GM18870 (cell line): ENCODE measurements at regions not wholly inside any gene's neighbourhood (a gene's known extent, or its start where the extent isn't known, plus 50 kb on each side); places are given as distances from the start of the nearest gene placed in this dataset.

Experiments
- ATAC-seq: cut with Tn5 transposase; IDR thresholded peaks from one replicate; pipeline ENCODE4 v1.9.1; 2021; ENCODE audit warnings: moderate library complexity; ENCODE audit not compliant: unreplicated experiment

- no peak for ATAC-seq
Measured at GRCh38 chr12:102601621-102602020, 121.3 kb upstream of the IGF1 start.

GRCh38 chr12:102596687-102597086, 116.3 kb upstream of the IGF1 start:
- ATAC-seq: no peak

- no peak for ATAC-seq
Measured at GRCh38 chr12:102596031-102596430, 115.7 kb upstream of the IGF1 start.

- ATAC-seq: no peak
Measured at GRCh38 chr12:102595315-102595714, 115.0 kb upstream of the IGF1 start.

GRCh38 chr12:102593134-102593533, 112.8 kb upstream of the IGF1 start:
- ATAC-seq: no peak

- no peak for ATAC-seq
Measured at GRCh38 chr12:102592134-102592533, 111.8 kb upstream of the IGF1 start.

GRCh38 chr12:102573237-102573636, 92.9 kb upstream of the IGF1 start:
- no peak for ATAC-seq

GRCh38 chr12:102571889-102572288, 91.5 kb upstream of the IGF1 start:
- ATAC-seq: no peak

- no peak for ATAC-seq
Measured at GRCh38 chr12:102570256-102570655, 89.9 kb upstream of the IGF1 start.

GRCh38 chr12:102569803-102570202, 89.4 kb upstream of the IGF1 start:
- no peak for ATAC-seq

GRCh38 chr12:102568276-102568675, 87.9 kb upstream of the IGF1 start:
- no peak for ATAC-seq

GRCh38 chr12:102567031-102567985, 86.9 kb upstream of the IGF1 start:
- no peak for ATAC-seq

- no peak for ATAC-seq
Measured at GRCh38 chr12:102565555-102565954, 85.2 kb upstream of the IGF1 start.

GRCh38 chr12:102564026-102564425, 83.7 kb upstream of the IGF1 start:
- ATAC-seq: no peak

GRCh38 chr12:102562836-102563425, 82.6 kb upstream of the IGF1 start:
- ATAC-seq: no peak

- ATAC-seq: no peak
Measured at GRCh38 chr12:102551186-102551585, 70.8 kb upstream of the IGF1 start.

- ATAC-seq: no peak
Measured at GRCh38 chr12:102549691-102550090, 69.3 kb upstream of the IGF1 start.

- no peak for ATAC-seq
Measured at GRCh38 chr12:102548543-102548942, 68.2 kb upstream of the IGF1 start.

GRCh38 chr12:102543494-102544485, 63.4 kb upstream of the IGF1 start:
- no peak for ATAC-seq

GRCh38 chr12:102542816-102543440, 62.6 kb upstream of the IGF1 start:
- no peak for ATAC-seq
